GM18909 (cell line): ENCODE measurements at regions not wholly inside any gene's neighbourhood (a gene's known extent, or its start where the extent isn't known, plus 50 kb on each side); places are given as distances from the start of the nearest gene placed in this dataset.

Experiments used
- ATAC-seq: cut with Tn5 transposase; IDR thresholded peaks from one replicate; pipeline ENCODE4 v1.9.1; 2021; ENCODE audit warnings: mild to moderate bottlenecking; ENCODE audit not compliant: unreplicated experiment, poor library complexity

GRCh38 chr14:34007902-34008301 is 57.0 kb upstream of the EGLN3 start:
- no peak for ATAC-seq

DNA sequence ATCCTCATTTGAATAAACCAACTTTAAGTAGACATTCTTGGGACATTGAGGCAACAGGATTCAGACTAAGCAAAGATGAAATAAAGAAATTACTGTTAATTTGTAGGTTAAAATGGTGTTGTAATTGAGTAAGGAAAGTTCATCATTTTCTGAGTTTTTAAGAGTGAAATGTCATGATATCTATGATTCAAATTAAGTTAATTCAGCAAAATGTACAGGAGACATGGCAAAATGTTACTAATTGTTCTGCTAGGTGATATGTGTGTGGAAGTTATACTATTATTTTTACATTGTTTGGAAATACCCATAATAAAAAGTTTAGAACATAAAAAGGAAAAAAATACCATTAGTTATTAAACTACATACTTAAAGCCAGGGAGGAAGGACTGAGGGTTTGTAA is 55.0 kb upstream of the EGLN3 start:
- no peak for ATAC-seq

- ATAC-seq, result no peak
Measured at GRCh38 chr14:34004881-34005280, 54.0 kb upstream of the EGLN3 start.

DNA sequence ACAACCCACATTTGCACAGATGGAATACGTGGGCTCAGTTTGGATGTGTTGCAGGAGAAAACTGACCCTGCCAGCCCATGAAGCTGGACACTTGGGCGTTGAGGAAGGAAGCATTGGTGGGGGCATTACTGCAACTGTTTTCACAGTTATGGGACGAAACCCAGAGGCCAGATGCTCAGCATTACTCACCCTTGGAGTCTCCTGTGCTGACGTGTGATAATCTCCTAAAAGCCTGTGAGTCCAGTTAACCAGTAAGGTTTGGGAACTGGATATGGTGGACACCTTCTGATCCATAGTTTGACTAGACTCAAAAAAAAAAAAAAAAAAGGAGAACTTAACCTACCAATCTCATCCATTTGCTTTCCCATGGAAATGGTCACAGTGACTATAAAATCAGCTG is 52.8 kb upstream of the EGLN3 start:
- no peak for ATAC-seq

GRCh38 chr14:34003082-34003668 is 52.3 kb upstream of the EGLN3 start:
- no peak for ATAC-seq
